Hepatocyte (in vitro differentiated cells): ENCODE measurements at regions not wholly inside any gene's neighbourhood (a gene's known extent, or its start where the extent isn't known, plus 50 kb on each side); places are given as distances from the start of the nearest gene placed in this dataset.

Experiments
- DNase-seq: peaks from one replicate; pipeline ENCODE4 v3.0.0-alpha.2; 2016; ENCODE audit warnings: low spot score
- H2AFZ ChIP-seq: fragments of 200-600 bp; sonication (generic); 2 replicates; pipeline ENCODE4 v1.6.0; 2016; ENCODE audit warnings: antibody characterized with exemption, mild to moderate bottlenecking
- H3K27ac ChIP-seq: fragments of 200-600 bp; sonication (generic); 2 replicates; pipeline ENCODE4 v1.5.1; 2016; ENCODE audit warnings: mild to moderate bottlenecking
- H3K27me3 ChIP-seq: fragments of 200-600 bp; sonication (generic); 2 replicates; pipeline ENCODE4 v1.6.1; 2016
- H3K36me3 ChIP-seq: fragments of 200-600 bp; sonication (generic); replicated peaks from 2 replicates; pipeline ENCODE4 v1.5.1; 2016; ENCODE audit warnings: low read depth; ENCODE audit not compliant: insufficient read depth
- H3K4me1 ChIP-seq: fragments of 200-600 bp; sonication (generic); 2 replicates; pipeline ENCODE4 v1.5.1; 2016; ENCODE audit warnings: mild to moderate bottlenecking, moderate library complexity; ENCODE audit not compliant: insufficient read depth
- H3K4me2 ChIP-seq: fragments of 200-600 bp; sonication (generic); 2 replicates; pipeline ENCODE4 v1.6.0; 2016
- H3K4me3 ChIP-seq: fragments of 200-600 bp; sonication (generic); 2 replicates; pipeline ENCODE4 v1.5.1; 2016; ENCODE audit warnings: mild to moderate bottlenecking
- H3K79me2 ChIP-seq: fragments of 200-600 bp; sonication (generic); 2 replicates; pipeline ENCODE4 v1.6.0; 2017; ENCODE audit warnings: mild to moderate bottlenecking
- H3K9me2 ChIP-seq: fragments of 200-600 bp; sonication (generic); replicated peaks from 2 replicates; pipeline ENCODE4 v1.6.0; 2017; ENCODE audit warnings: mild to moderate bottlenecking; ENCODE audit not compliant: insufficient read depth
- H3K9me3 ChIP-seq: fragments of 200-600 bp; sonication (generic); 2 replicates; pipeline ENCODE4 v1.5.1; 2016; ENCODE audit warnings: low read depth, mild to moderate bottlenecking
- H4K20me1 ChIP-seq: fragments of 200-600 bp; sonication (generic); 2 replicates; pipeline ENCODE4 v1.6.0; 2016; ENCODE audit warnings: mild to moderate bottlenecking; ENCODE audit not compliant: insufficient read depth, poor library complexity, severe bottlenecking
- EZH2 ChIP-seq: fragments of 200-600 bp; sonication (generic); IDR thresholded peaks from 2 replicates; pipeline ENCODE4 v1.6.1; 2016; ENCODE audit warnings: antibody characterized with exemption, mild to moderate bottlenecking, borderline replicate concordance
- EZH2phosphoT487 ChIP-seq: fragments of 200-600 bp; sonication (generic); IDR thresholded peaks from one replicate; pipeline ENCODE4 v1.6.1; 2018; ENCODE audit warnings: antibody characterized with exemption, mild to moderate bottlenecking, low read depth, moderate library complexity; ENCODE audit not compliant: unreplicated experiment, severe bottlenecking
- WGBS: methylation state at CpG from one replicate; pipeline ENCODE4 v1.1.6; 2016; ENCODE audit warnings: low lambda C conversion rate; ENCODE audit errors: missing lambda C conversion rate; 5-methylcytosine and 5-hydroxymethylcytosine counted together
- TF ChIP-seq, protein P1 (sequence below): fragments of 200-600 bp; sonication (generic); IDR thresholded peaks from 2 replicates; pipeline ENCODE4 v1.5.1; 2016; ENCODE audit warnings: antibody characterized with exemption, mild to moderate bottlenecking; ENCODE audit not compliant: poor library complexity

DNA sequence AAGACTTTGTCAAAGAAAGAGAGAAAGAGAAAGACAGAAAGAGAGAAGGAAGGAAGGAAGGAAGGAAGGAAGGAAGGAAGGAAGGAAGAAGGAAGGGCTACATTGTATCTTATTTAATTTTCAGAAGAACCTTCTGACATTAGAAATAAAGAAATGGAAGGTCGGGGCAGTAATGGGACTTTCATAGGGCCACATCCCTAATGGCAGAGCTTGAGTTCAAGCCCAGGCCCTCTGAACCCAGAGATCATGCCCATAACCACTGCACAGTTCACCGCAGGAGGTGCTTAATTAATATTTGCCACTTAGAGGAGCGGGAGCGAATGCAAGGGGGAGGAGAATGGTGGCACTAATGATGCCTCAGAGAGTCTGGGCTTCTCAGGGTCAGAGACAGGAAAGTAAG, 233.3 kb downstream of the MN1 start:
- TF ChIP-seq EZH2 (no peak), EZH2phosphoT487 (no peak)
- TF ChIP-seq, protein P1, sequence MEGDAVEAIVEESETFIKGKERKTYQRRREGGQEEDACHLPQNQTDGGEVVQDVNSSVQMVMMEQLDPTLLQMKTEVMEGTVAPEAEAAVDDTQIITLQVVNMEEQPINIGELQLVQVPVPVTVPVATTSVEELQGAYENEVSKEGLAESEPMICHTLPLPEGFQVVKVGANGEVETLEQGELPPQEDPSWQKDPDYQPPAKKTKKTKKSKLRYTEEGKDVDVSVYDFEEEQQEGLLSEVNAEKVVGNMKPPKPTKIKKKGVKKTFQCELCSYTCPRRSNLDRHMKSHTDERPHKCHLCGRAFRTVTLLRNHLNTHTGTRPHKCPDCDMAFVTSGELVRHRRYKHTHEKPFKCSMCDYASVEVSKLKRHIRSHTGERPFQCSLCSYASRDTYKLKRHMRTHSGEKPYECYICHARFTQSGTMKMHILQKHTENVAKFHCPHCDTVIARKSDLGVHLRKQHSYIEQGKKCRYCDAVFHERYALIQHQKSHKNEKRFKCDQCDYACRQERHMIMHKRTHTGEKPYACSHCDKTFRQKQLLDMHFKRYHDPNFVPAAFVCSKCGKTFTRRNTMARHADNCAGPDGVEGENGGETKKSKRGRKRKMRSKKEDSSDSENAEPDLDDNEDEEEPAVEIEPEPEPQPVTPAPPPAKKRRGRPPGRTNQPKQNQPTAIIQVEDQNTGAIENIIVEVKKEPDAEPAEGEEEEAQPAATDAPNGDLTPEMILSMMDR: no peak
- no peaks in the 10 kb centered on the region for H4K20me1 ChIP-seq
- no peak overlapping the region for H3K4me2 ChIP-seq

DNA sequence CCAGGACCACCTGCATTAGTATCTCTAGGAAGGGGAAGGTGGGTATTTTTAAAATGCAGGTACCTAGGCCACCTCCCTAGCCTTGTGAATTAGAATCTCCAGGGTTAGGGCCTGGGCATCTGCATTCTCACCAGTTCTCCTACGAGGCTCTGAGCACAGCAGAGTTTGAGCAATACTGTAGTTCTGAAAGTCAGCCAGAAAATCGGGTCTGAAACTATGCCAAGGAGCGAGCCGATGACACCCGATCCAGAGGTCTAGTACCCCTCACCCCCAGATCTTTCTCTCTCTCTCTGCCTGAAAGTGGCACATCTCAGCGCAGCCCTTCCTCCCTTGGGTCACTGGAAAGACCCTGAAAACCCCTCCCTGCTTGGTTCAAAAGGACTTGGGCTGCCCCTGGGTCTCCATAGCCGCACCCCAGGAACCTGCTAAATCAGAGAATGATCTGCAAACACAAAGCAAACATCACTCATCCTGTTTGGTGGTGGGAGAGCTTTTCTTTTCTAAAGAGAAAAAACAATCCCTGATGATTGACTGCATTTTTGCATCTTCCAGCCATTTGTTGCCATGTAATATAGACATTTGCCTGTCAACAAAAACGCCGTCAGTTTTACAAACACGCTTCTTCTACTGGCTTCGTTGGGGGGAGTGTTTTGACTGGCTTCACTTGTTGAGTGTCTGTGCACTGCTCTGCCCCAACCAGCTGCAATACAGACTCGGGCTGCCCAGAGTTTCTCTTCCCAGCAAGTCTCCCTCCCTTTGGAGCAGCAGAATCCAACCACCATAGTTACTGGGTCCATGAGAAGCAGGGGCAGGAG, 229.9 kb downstream of the MN1 start:
- Histone ChIP-seq H3K9me2 (no peaks in the 10 kb centered on the region), H3K36me3 (no peaks in the 10 kb centered on the region), H3K27ac (no peak overlapping the region), H3K9me3 (no peaks in the 10 kb centered on the region), H3K4me3 (no peak overlapping the region), H4K20me1 (no peaks in the 10 kb centered on the region), H3K27me3 (no peaks in the 10 kb centered on the region), H2AFZ (no peak overlapping the region), H3K79me2 (no peaks in the 10 kb centered on the region), H3K4me2 (no peak overlapping the region), H3K4me1 (no peaks in the 10 kb centered on the region)
- TF ChIP-seq EZH2: no peak
- no peak for TF ChIP-seq EZH2phosphoT487
- TF ChIP-seq, protein P1: no peak
- no peak for DNase-seq
- WGBS: 48% methylated on average over 12 of the region's 12 CpGs

More for the DNA sequence above, 233.3 kb downstream of the MN1 start:
- Histone ChIP-seq H3K9me3 (no peaks in the 10 kb centered on the region), H2AFZ (no peak overlapping the region), H3K9me2 (no peaks in the 10 kb centered on the region), H3K36me3 (no peaks in the 10 kb centered on the region), H3K79me2 (no peaks in the 10 kb centered on the region), H3K4me1 (no peaks in the 10 kb centered on the region), H3K4me3 (no peak overlapping the region), H3K27ac (no peak overlapping the region), H3K27me3 (no peaks in the 10 kb centered on the region)
- 50% methylated on average over 4 of the region's 4 CpGs for WGBS
- no peak for DNase-seq

DNA sequence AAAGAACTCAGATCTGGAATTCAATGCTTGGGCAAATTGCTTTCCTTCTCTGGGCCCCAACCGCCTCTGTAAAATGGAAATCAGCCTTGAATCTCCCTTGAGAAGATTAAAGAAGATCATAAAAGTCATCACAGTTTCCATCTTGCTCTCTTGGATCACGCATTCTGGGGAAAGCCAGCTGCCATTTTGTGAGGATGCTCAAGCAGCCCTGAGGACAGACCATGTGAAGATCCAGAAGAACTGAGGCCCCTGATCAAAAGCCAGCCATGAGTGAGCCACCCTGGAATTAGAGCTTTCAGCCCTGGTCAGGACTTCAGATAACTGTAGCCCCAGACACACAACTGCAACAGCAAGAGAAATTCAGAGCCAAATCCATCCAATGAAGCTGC, 229.3 kb downstream of the MN1 start:
- no peaks in the 10 kb centered on the region for H3K9me2 ChIP-seq
- H3K4me2 ChIP-seq: no peak overlapping the region
- no peaks in the 10 kb centered on the region for H3K27me3 ChIP-seq
- H3K36me3 ChIP-seq: no peaks in the 10 kb centered on the region
- TF ChIP-seq EZH2: no peak
- H4K20me1 ChIP-seq: no peaks in the 10 kb centered on the region
- H2AFZ ChIP-seq: no peak overlapping the region
- H3K4me3 ChIP-seq: no peak overlapping the region
- no peak overlapping the region for H3K27ac ChIP-seq
- no peaks in the 10 kb centered on the region for H3K79me2 ChIP-seq
- H3K9me3 ChIP-seq: no peaks in the 10 kb centered on the region
- no peak for DNase-seq
- no peaks in the 10 kb centered on the region for H3K4me1 ChIP-seq
- WGBS: 87% methylated on average over 2 of the region's 2 CpGs

GRCh38 chr22:27573280-27574001, 228.1 kb downstream of the MN1 start:
- H3K4me3 ChIP-seq: no peak overlapping the region
- no peaks in the 10 kb centered on the region for H3K79me2 ChIP-seq
- no peaks in the 10 kb centered on the region for H3K9me3 ChIP-seq
- no peak overlapping the region for H3K27ac ChIP-seq
- DNase-seq: no peak
- no peaks in the 10 kb centered on the region for H3K9me2 ChIP-seq
- TF ChIP-seq EZH2 (no peak), EZH2phosphoT487 (no peak)
- TF ChIP-seq, protein P1: no peak
- 37% methylated on average over 18 of the region's 22 CpGs for WGBS
- no peak overlapping the region for H2AFZ ChIP-seq
- no peaks in the 10 kb centered on the region for H3K4me1 ChIP-seq
- H3K27me3 ChIP-seq: no peaks in the 10 kb centered on the region
- H4K20me1 ChIP-seq: no peaks in the 10 kb centered on the region
- H3K4me2 ChIP-seq: peak overlapping the region; percentile 57
- no peaks in the 10 kb centered on the region for H3K36me3 ChIP-seq
